Ishikawa (cell line): ENCODE measurements at regions not wholly inside any gene's neighbourhood (a gene's known extent, or its start where the extent isn't known, plus 50 kb on each side); places are given as distances from the start of the nearest gene placed in this dataset.

Experiments
- CEBPB ChIP-seq: IDR thresholded peaks from 2 replicates; pipeline ENCODE4 v1.6.1; 2012
- CREB1 ChIP-seq: IDR thresholded peaks from 2 replicates; pipeline ENCODE4 v1.6.1; 2012; ENCODE audit warnings: low read depth
- EGR1 ChIP-seq: IDR thresholded peaks from 2 replicates; pipeline ENCODE4 v1.6.1; 2012
- EP300 ChIP-seq: IDR thresholded peaks from 2 replicates; pipeline ENCODE4 v1.6.1; 2012; ENCODE audit warnings: borderline replicate concordance
- FOXM1 ChIP-seq: IDR thresholded peaks from 2 replicates; pipeline ENCODE4 v1.6.1; 2012; ENCODE audit warnings: low read depth, borderline replicate concordance
- NFIC ChIP-seq: IDR thresholded peaks from 2 replicates; pipeline ENCODE4 v1.6.1; 2012
- RAD21 ChIP-seq: IDR thresholded peaks from 2 replicates; pipeline ENCODE4 v1.6.1; 2012; ENCODE audit warnings: low read depth
- REST ChIP-seq: IDR thresholded peaks from 2 replicates; pipeline ENCODE4 v1.6.1; 2012; ENCODE audit warnings: low read depth, mild to moderate bottlenecking
- TAF1 ChIP-seq: IDR thresholded peaks from 2 replicates; pipeline ENCODE4 v1.6.1; 2012; ENCODE audit warnings: low read depth, mild to moderate bottlenecking
- TCF12 ChIP-seq: IDR thresholded peaks from 2 replicates; pipeline ENCODE4 v1.6.1; 2012; ENCODE audit warnings: low read depth
- TEAD4 ChIP-seq: IDR thresholded peaks from 2 replicates; pipeline ENCODE4 v1.6.1; 2012
- USF1 ChIP-seq: IDR thresholded peaks from 2 replicates; pipeline ENCODE4 v1.6.1; 2012
- YY1 ChIP-seq: IDR thresholded peaks from 2 replicates; pipeline ENCODE4 v1.6.1; 2012; ENCODE audit warnings: low read depth
- ZBTB7A ChIP-seq: IDR thresholded peaks from 2 replicates; pipeline ENCODE4 v1.6.1; 2012; ENCODE audit warnings: low read depth
- TF ChIP-seq, protein P1 (sequence below): IDR thresholded peaks from 2 replicates; pipeline ENCODE4 v1.6.1; 2012

DNA sequence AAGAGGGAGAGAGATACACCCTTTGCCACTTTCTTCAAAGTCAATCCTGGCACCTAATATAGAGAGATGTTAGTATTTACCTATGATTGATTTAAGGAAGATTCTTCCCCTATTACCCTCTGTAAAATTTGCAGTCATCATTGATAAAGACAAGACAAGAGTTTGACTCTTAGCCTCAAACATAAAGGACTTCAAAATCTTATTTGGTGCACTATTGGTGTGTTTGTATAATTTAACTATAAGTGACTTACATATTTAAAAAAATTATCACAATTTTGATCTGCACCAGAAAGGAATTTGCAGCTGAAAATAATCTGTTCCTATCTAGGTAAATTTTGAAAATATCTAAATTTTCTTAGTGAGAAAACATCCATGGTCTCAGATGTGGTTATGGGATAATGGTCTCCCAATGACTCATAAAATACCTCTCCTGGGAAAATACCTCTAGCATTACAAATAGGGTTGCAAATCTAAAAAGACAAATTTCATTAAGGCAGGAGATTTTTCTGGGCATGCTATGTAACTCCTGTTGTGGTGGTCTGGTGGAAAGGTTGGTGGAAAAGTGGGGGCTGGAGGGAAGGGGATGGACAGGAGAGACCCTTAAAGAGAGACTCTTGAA, 173.6 kb upstream of the MED14 start:
- no peak for TF ChIP-seq CEBPB
- no peak for TF ChIP-seq FOXM1
- TF ChIP-seq, protein P1, sequence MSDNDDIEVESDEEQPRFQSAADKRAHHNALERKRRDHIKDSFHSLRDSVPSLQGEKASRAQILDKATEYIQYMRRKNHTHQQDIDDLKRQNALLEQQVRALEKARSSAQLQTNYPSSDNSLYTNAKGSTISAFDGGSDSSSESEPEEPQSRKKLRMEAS: no peak
- no peak for TF ChIP-seq TEAD4
- no peak for TF ChIP-seq USF1
- TF ChIP-seq TCF12: no peak
- no peak for TF ChIP-seq RAD21
- TF ChIP-seq YY1: no peak
- no peak for TF ChIP-seq REST
- TF ChIP-seq NFIC: no peak
- TF ChIP-seq ZBTB7A: no peak
- TF ChIP-seq TAF1: no peak
- no peak for TF ChIP-seq EP300
- no peak for TF ChIP-seq EGR1
- no peak for TF ChIP-seq CREB1

- TF ChIP-seq EP300 (no peak), TEAD4 (no peak), TCF12 (no peak), ZBTB7A (no peak), CREB1 (no peak), TAF1 (no peak), NFIC (no peak), YY1 (no peak), FOXM1 (no peak), USF1 (no peak)
- TF ChIP-seq, protein P1: no peak
Measured at GRCh38 chrX:40912166-40912565, 173.1 kb upstream of the USP9X start.

- TF ChIP-seq RAD21 (no peak), CEBPB (no peak), TAF1 (no peak), ZBTB7A (no peak), CREB1 (no peak), EGR1 (no peak), EP300 (no peak), YY1 (no peak)
Measured at GRCh38 chrX:40912576-40912975, 172.7 kb upstream of the USP9X start.

DNA sequence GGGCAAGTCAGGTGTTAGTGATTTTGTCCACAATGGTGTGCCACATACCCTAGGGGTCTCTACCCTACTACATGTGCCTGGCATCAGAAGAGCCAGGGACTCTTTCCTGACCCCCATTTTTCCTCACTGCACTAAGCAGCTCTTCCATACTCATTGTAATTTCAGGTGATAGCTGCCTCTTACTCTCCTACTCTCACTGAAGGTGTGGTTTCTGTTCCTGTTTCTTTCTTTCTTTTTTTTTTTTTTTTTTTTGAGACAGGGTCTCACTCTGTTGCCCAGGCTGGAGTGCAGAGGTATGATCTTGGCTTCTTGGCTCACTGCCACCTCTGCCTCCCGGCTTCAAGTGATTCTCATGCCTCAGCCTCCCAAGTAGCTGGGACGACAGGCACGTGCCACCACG, 164.9 kb upstream of the USP9X start:
- no peak for TF ChIP-seq TEAD4
- no peak for TF ChIP-seq EGR1
- no peak for TF ChIP-seq ZBTB7A
- TF ChIP-seq TCF12: no peak
- TF ChIP-seq FOXM1: no peak
- no peak for TF ChIP-seq EP300
- no peak for TF ChIP-seq CEBPB
- no peak for TF ChIP-seq RAD21
- TF ChIP-seq NFIC: no peak
- no peak for TF ChIP-seq USF1
- TF ChIP-seq YY1: no peak
- no peak for TF ChIP-seq TAF1

DNA sequence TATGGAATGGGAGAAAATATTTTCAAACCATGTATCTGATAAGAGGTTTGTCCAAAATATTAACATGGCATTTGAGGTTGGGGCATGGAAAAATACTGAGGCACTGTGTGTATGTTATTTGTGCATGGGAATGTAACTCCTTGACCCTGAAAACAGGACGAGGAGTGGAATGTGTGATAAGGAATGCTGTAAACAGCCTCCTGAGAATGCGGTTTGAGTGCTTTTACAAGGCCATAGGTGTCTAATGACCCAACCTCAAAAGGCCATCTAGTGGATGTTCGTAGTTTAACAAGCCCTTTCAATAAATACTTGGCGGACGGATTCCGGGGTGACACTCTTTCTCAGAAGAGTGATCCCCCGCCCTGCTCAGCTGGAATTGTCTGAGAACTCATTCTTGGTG, 162.9 kb upstream of the USP9X start:
- TF ChIP-seq FOXM1 (no peak), RAD21 (peak; percentile 72)

GRCh38 chrX:40928076-40928475, 157.2 kb upstream of the USP9X start:
- no peak for TF ChIP-seq TAF1
- TF ChIP-seq CEBPB: no peak
- TF ChIP-seq CREB1: no peak
- TF ChIP-seq REST: no peak
- no peak for TF ChIP-seq YY1
- TF ChIP-seq TEAD4: no peak
- no peak for TF ChIP-seq EP300
- no peak for TF ChIP-seq NFIC
- TF ChIP-seq, protein P1: no peak
- no peak for TF ChIP-seq RAD21
- TF ChIP-seq ZBTB7A: no peak
- no peak for TF ChIP-seq EGR1
- TF ChIP-seq TCF12: no peak
- no peak for TF ChIP-seq FOXM1
